Thyroid gland (tissue), 4 donors: ENCODE measurements at regions not wholly inside any gene's neighbourhood (a gene's known extent, or its start where the extent isn't known, plus 50 kb on each side); places are given as distances from the start of the nearest gene placed in this dataset.

Experiments used
- POLR2A ChIP-seq, 2 donors: fragments of 450-650 bp; IDR thresholded peaks; one replicate each; pipeline ENCODE4 v1.6.1; 2017; ENCODE audit warnings: antibody characterized with exemption in 2 of 2, mild to moderate bottlenecking in 2 of 2, moderate library complexity in 1 of 2
- TF ChIP-seq, protein P1 (sequence below), 6 experiments: fragments of 200-600 bp in 3 of 6; fragments of 450-650 bp in 3 of 6; sonication (generic) in 3 of 6; IDR thresholded peaks; one replicate each; pipeline ENCODE4 v1.5.1; 2016 to 2019; ENCODE audit warnings: antibody characterized with exemption in 6 of 6, mild to moderate bottlenecking in 2 of 6, inconsistent platforms in 1 of 6, moderate library complexity in 1 of 6

DNA sequence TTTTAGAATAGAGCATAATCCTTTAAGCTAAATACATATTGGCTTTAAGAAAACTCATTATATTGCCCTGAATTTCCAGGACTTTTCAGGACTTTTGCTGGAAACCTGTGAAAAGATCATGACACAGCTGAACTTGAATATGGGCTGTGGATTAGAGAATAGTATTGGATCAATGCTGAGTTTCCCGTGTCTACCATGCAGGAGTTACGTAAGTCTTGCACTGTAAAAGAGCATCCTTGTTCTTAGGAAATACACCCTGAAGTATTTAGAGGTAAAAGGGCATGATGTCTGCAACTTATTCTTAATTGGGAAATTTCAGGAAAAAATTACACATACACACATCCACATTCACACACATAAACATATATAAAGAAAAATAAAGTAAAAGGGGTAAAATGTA, 82.1 kb downstream of the ZFP36L2 start:
- TF ChIP-seq, protein P1, sequence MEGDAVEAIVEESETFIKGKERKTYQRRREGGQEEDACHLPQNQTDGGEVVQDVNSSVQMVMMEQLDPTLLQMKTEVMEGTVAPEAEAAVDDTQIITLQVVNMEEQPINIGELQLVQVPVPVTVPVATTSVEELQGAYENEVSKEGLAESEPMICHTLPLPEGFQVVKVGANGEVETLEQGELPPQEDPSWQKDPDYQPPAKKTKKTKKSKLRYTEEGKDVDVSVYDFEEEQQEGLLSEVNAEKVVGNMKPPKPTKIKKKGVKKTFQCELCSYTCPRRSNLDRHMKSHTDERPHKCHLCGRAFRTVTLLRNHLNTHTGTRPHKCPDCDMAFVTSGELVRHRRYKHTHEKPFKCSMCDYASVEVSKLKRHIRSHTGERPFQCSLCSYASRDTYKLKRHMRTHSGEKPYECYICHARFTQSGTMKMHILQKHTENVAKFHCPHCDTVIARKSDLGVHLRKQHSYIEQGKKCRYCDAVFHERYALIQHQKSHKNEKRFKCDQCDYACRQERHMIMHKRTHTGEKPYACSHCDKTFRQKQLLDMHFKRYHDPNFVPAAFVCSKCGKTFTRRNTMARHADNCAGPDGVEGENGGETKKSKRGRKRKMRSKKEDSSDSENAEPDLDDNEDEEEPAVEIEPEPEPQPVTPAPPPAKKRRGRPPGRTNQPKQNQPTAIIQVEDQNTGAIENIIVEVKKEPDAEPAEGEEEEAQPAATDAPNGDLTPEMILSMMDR (IDR thresholded peaks at IDR 0.05): no peak
- TF ChIP-seq POLR2A (IDR thresholded peaks at IDR 0.05): no peak
